A549 (cell line): ENCODE measurements at regions not wholly inside any gene's neighbourhood (a gene's known extent, or its start where the extent isn't known, plus 50 kb on each side); places are given as distances from the start of the nearest gene placed in this dataset.

Experiments
- MAZ ChIP-seq: fragments of 150-350 bp; IDR thresholded peaks from 2 replicates; pipeline ENCODE4 v1.6.1; 2014; ENCODE audit warnings: antibody characterized with exemption, low read depth, low read length, borderline replicate concordance
- MYC ChIP-seq: IDR thresholded peaks from 2 replicates; pipeline ENCODE4 v1.6.1; 2012; ENCODE audit warnings: mild to moderate bottlenecking, inconsistent platforms, low read length, improper control_type of control experiment, borderline replicate concordance
- NR3C1 ChIP-seq: fragments of >200 bp; sonication (Bioruptor Twin); formaldehyde crosslinking; IDR thresholded peaks from 3 replicates; pipeline ENCODE4 v1.6.1; 2017
- POLR2A ChIP-seq: IDR thresholded peaks from 2 replicates; pipeline ENCODE4 v1.6.1; 2012; ENCODE audit warnings: mild to moderate bottlenecking, low read length
- SREBF2 ChIP-seq: fragments of 450-650 bp; IDR thresholded peaks from 2 replicates; pipeline ENCODE4 v1.6.1; 2014; ENCODE audit warnings: mild to moderate bottlenecking, moderate library complexity
- ZSCAN20 ChIP-seq: fragments of 250-450 bp; sonication (Bioruptor Pico); IDR thresholded peaks from 2 replicates; pipeline ENCODE4 v1.8.0; 2022; ENCODE audit warnings: mild to moderate bottlenecking, moderate library complexity
- TF ChIP-seq, protein P1 (sequence below): fragments of 250-450 bp; sonication (Bioruptor Pico); IDR thresholded peaks from 2 replicates; pipeline ENCODE4 v1.5.0; 2021; ENCODE audit warnings: mild to moderate bottlenecking, moderate library complexity, borderline replicate concordance
- TF ChIP-seq, protein P2 (sequence below): fragments of >200 bp; sonication (Bioruptor Twin); formaldehyde crosslinking; IDR thresholded peaks from 3 replicates; pipeline ENCODE4 v1.5.1; 2016
- TF ChIP-seq, protein P3 (sequence below): IDR thresholded peaks from 2 replicates; pipeline ENCODE4 v1.6.1; 2012

DNA sequence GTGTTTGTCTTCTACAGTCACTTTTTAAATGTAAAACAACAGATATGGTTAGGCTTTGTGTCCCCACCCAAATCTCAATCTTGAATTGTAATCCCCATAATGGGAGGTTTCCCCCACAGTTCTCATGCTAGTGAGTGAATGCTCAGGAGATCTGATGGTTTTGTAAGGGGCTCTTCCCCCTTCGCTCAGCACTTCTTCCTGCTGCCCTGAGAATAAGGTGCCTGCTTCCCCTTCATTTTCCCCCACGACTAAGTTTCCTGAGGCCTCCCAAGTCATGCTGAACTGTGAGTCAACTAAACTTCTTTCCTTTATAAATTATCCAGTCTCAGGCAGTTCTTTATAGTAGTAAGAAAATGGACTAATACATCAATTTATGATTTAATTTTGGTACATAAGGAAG is 118.0 kb upstream of the SNTG2 start:
- TF ChIP-seq, protein P1, sequence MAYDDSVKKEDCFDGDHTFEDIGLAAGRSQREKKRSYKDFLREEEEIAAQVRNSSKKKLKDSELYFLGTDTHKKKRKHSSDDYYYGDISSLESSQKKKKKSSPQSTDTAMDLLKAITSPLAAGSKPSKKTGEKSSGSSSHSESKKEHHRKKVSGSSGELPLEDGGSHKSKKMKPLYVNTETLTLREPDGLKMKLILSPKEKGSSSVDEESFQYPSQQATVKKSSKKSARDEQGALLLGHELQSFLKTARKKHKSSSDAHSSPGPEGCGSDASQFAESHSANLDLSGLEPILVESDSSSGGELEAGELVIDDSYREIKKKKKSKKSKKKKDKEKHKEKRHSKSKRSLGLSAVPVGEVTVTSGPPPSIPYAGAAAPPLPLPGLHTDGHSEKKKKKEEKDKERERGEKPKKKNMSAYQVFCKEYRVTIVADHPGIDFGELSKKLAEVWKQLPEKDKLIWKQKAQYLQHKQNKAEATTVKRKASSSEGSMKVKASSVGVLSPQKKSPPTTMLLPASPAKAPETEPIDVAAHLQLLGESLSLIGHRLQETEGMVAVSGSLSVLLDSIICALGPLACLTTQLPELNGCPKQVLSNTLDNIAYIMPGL (CRISPR knock-in tag) = no peak
- TF ChIP-seq, protein P2, sequence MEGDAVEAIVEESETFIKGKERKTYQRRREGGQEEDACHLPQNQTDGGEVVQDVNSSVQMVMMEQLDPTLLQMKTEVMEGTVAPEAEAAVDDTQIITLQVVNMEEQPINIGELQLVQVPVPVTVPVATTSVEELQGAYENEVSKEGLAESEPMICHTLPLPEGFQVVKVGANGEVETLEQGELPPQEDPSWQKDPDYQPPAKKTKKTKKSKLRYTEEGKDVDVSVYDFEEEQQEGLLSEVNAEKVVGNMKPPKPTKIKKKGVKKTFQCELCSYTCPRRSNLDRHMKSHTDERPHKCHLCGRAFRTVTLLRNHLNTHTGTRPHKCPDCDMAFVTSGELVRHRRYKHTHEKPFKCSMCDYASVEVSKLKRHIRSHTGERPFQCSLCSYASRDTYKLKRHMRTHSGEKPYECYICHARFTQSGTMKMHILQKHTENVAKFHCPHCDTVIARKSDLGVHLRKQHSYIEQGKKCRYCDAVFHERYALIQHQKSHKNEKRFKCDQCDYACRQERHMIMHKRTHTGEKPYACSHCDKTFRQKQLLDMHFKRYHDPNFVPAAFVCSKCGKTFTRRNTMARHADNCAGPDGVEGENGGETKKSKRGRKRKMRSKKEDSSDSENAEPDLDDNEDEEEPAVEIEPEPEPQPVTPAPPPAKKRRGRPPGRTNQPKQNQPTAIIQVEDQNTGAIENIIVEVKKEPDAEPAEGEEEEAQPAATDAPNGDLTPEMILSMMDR = no peak
- TF ChIP-seq SREBF2 (no peak), MYC (no peak), MAZ (no peak), POLR2A (no peak), NR3C1 (no peak), ZSCAN20 (CRISPR knock-in tag) (no peak)
- TF ChIP-seq, protein P3, sequence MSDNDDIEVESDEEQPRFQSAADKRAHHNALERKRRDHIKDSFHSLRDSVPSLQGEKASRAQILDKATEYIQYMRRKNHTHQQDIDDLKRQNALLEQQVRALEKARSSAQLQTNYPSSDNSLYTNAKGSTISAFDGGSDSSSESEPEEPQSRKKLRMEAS = no peak
